MM.1S (cell line): ENCODE measurements at regions not wholly inside any gene's neighbourhood (a gene's known extent, or its start where the extent isn't known, plus 50 kb on each side); places are given as distances from the start of the nearest gene placed in this dataset.

Experiments
- DNase-seq: peaks from one replicate; pipeline ENCODE4 v3.0.0-alpha.2; 2015
- H2AFZ ChIP-seq: fragments of 300-600 bp; sonication (generic); 2 replicates; pipeline ENCODE4 v1.6.0; 2016; ENCODE audit warnings: antibody characterized with exemption, low read length
- H3F3A ChIP-seq: fragments of 300-600 bp; sonication (generic); 2 replicates; pipeline ENCODE4 v1.6.1; 2016; ENCODE audit warnings: mild to moderate bottlenecking, antibody characterized with exemption, low read length, moderate library complexity, mixed read lengths; ENCODE audit not compliant: insufficient read depth
- H3K27ac ChIP-seq: fragments of 300-600 bp; sonication (generic); 2 replicates; pipeline ENCODE4 v1.5.1; 2016; ENCODE audit warnings: mild to moderate bottlenecking, low read length
- H3K27me3 ChIP-seq: fragments of 300-600 bp; sonication (generic); replicated peaks from 2 replicates; pipeline ENCODE4 v1.6.0; 2016; ENCODE audit warnings: low read length; ENCODE audit not compliant: insufficient read depth
- H3K36me3 ChIP-seq: fragments of 300-600 bp; sonication (generic); replicated peaks from 2 replicates; pipeline ENCODE4 v1.6.1; 2016; ENCODE audit warnings: mild to moderate bottlenecking, low read length, mixed read lengths; ENCODE audit not compliant: insufficient read depth
- H3K4me1 ChIP-seq: fragments of 300-600 bp; sonication (generic); 2 replicates; pipeline ENCODE4 v1.6.1; 2016; ENCODE audit warnings: low read length, mixed read lengths
- H3K4me2 ChIP-seq: fragments of 300-600 bp; sonication (generic); 2 replicates; pipeline ENCODE4 v1.6.0; 2016; ENCODE audit warnings: low read depth, low read length
- H3K4me3 ChIP-seq: fragments of 300-600 bp; sonication (generic); 2 replicates; pipeline ENCODE4 v1.5.1; 2016; ENCODE audit warnings: low read length, mixed read lengths
- H3K79me2 ChIP-seq: fragments of 300-600 bp; sonication (generic); 2 replicates; pipeline ENCODE4 v1.6.1; 2016; ENCODE audit warnings: mixed run types, low read length, mixed read lengths
- H3K9ac ChIP-seq: fragments of 300-600 bp; sonication (generic); 2 replicates; pipeline ENCODE4 v1.6.1; 2016; ENCODE audit warnings: low read length, mixed read lengths
- H3K9me2 ChIP-seq: fragments of 300-600 bp; sonication (generic); replicated peaks from 2 replicates; pipeline ENCODE4 v1.6.1; 2016; ENCODE audit warnings: mild to moderate bottlenecking, low read length, mixed read lengths; ENCODE audit not compliant: insufficient read depth
- H3K9me3 ChIP-seq: fragments of 300-600 bp; sonication (generic); replicated peaks from 2 replicates; pipeline ENCODE4 v1.6.1; 2016; ENCODE audit warnings: mild to moderate bottlenecking, low read length, mixed read lengths; ENCODE audit not compliant: insufficient read depth
- H4K20me1 ChIP-seq: fragments of 300-600 bp; sonication (generic); 2 replicates; pipeline ENCODE4 v1.6.1; 2016; ENCODE audit warnings: mild to moderate bottlenecking, low read length, moderate library complexity, mixed read lengths; ENCODE audit not compliant: insufficient read depth
- CTCF ChIP-seq: fragments of 300-600 bp; sonication (generic); IDR thresholded peaks from 2 replicates; pipeline ENCODE4 v1.5.1; 2016; ENCODE audit warnings: antibody characterized with exemption, low read length, mixed read lengths
- EZH2 ChIP-seq: fragments of 300-600 bp; sonication (generic); optimal IDR thresholded peaks from 2 replicates; pipeline ENCODE3; 2017; ENCODE audit warnings: low read depth, mild to moderate bottlenecking, antibody characterized with exemption, low read length, mixed read lengths
- EZH2phosphoT487 ChIP-seq: fragments of 300-600 bp; sonication (generic); IDR thresholded peaks from 2 replicates; pipeline ENCODE4 v1.6.1; 2018; ENCODE audit warnings: antibody characterized with exemption, low read length

- H3K27ac ChIP-seq: no peak overlapping the region
- H3K36me3 ChIP-seq: no peaks in the 10 kb centered on the region
- H2AFZ ChIP-seq: no peak overlapping the region
- H3K9me2 ChIP-seq: no peaks in the 10 kb centered on the region
- TF ChIP-seq CTCF (no peak), EZH2phosphoT487 (no peak), EZH2 (no peak)
- peaks cover 30% of the 10 kb centered on the region for H3K4me1 ChIP-seq
- no peaks in the 10 kb centered on the region for H4K20me1 ChIP-seq
- H3K4me3 ChIP-seq: no peak overlapping the region
- DNase-seq: no peak
- H3K4me2 ChIP-seq: no peak overlapping the region
- H3K9me3 ChIP-seq: no peaks in the 10 kb centered on the region
- H3F3A ChIP-seq: peaks cover 18% of the 10 kb centered on the region
- no peak overlapping the region for H3K9ac ChIP-seq
- H3K27me3 ChIP-seq: 0 out of 2 replicates have a peak, but pooled peaks cover 3% of the 10 kb centered on the region
- no peaks in the 10 kb centered on the region for H3K79me2 ChIP-seq
These were observed 146.9 kb downstream of the TOMM20 start for GRCh38 chr1:234981758-234982157.

GRCh38 chr1:234980645-234981396 lies 147.8 kb downstream of the TOMM20 start:
- H3K9ac ChIP-seq: no peak overlapping the region
- no peaks in the 10 kb centered on the region for H3K36me3 ChIP-seq
- peaks cover 18% of the 10 kb centered on the region for H3F3A ChIP-seq
- H3K9me3 ChIP-seq: no peaks in the 10 kb centered on the region
- no peaks in the 10 kb centered on the region for H3K79me2 ChIP-seq
- H3K4me1 ChIP-seq: peaks cover 30% of the 10 kb centered on the region
- 0 out of 2 replicates have a peak, but pooled peaks cover 5% of the 10 kb centered on the region for H3K27me3 ChIP-seq
- H3K4me2 ChIP-seq: no peak overlapping the region
- H3K27ac ChIP-seq: no peak overlapping the region
- no peaks in the 10 kb centered on the region for H3K9me2 ChIP-seq
- DNase-seq: peak; percentile 4
- H3K4me3 ChIP-seq: no peak overlapping the region
- no peaks in the 10 kb centered on the region for H4K20me1 ChIP-seq
- TF ChIP-seq EZH2phosphoT487 (no peak), CTCF (no peak), EZH2 (no peak)
- no peak overlapping the region for H2AFZ ChIP-seq

GRCh38 chr1:234980291-234980644 lies 148.4 kb downstream of the TOMM20 start:
- no peak overlapping the region for H3K27ac ChIP-seq

More at GRCh38 chr1:234980291-234980644, 148.4 kb downstream of the TOMM20 start:
- Histone ChIP-seq H3K9me2 (no peaks in the 10 kb centered on the region), H3F3A (peaks cover 18% of the 10 kb centered on the region), H3K9ac (no peak overlapping the region), H3K36me3 (no peaks in the 10 kb centered on the region), H3K4me2 (no peak overlapping the region), H3K4me1 (peaks cover 30% of the 10 kb centered on the region), H3K4me3 (no peak overlapping the region), H3K27me3 (peaks cover 10% of the 10 kb centered on the region; the same call in 1 of the 2 replicates), H3K9me3 (no peaks in the 10 kb centered on the region), H2AFZ (no peak overlapping the region), H3K79me2 (no peaks in the 10 kb centered on the region), H4K20me1 (no peaks in the 10 kb centered on the region)
- DNase-seq: no peak
- TF ChIP-seq CTCF (no peak), EZH2phosphoT487 (no peak), EZH2 (no peak)
